Suprapubic skin (tissue), 4 donors: ENCODE measurements at regions not wholly inside any gene's neighbourhood (a gene's known extent, or its start where the extent isn't known, plus 50 kb on each side); places are given as distances from the start of the nearest gene placed in this dataset.

Source experiments
- EP300 ChIP-seq: sonication (generic); formaldehyde crosslinking; IDR thresholded peaks from one replicate; pipeline ENCODE4 v1.6.1; 2017; ENCODE audit warnings: antibody characterized with exemption
- POLR2A ChIP-seq, 2 donors: fragments of 450-650 bp; IDR thresholded peaks; one replicate each; pipeline ENCODE4 v1.6.1; 2017; ENCODE audit warnings: antibody characterized with exemption in 2 of 2, mild to moderate bottlenecking in 2 of 2, moderate library complexity in 2 of 2
- POLR2AphosphoS5 ChIP-seq, 3 donors: sonication (generic); formaldehyde crosslinking; IDR thresholded peaks; one replicate each; pipeline ENCODE4 v1.6.1; 2017; ENCODE audit warnings: antibody characterized with exemption in 3 of 3
- TF ChIP-seq, protein P1 (sequence below), 2 donors: fragments of 200-600 bp in 1 of 2; fragments of 450-650 bp in 1 of 2; sonication (generic) in 1 of 2; IDR thresholded peaks; one replicate each; pipeline ENCODE4 v1.5.1; 2016 to 2019; ENCODE audit warnings: antibody characterized with exemption in 2 of 2, mild to moderate bottlenecking in 1 of 2, moderate library complexity in 1 of 2

DNA sequence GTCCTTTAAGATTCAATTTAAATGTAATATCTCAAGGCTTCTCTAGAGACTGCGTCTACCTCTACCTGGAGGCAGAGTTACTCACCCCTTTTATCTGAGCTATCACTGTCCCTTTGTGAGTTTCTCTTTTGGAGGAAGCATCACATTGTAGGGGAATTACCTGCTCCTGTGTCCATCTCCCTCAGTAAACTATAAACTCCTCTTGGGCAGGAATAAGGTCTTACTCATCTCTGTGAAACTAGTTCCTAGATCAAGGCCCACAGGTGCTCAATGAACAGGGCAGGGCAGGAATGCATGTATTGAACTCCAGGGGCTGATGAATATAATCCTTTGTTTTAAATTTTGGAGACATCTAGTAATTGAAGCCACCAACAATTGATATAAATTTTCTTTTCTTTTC is 139.8 kb upstream of the ERCC6L2 start:
- TF ChIP-seq, protein P1, sequence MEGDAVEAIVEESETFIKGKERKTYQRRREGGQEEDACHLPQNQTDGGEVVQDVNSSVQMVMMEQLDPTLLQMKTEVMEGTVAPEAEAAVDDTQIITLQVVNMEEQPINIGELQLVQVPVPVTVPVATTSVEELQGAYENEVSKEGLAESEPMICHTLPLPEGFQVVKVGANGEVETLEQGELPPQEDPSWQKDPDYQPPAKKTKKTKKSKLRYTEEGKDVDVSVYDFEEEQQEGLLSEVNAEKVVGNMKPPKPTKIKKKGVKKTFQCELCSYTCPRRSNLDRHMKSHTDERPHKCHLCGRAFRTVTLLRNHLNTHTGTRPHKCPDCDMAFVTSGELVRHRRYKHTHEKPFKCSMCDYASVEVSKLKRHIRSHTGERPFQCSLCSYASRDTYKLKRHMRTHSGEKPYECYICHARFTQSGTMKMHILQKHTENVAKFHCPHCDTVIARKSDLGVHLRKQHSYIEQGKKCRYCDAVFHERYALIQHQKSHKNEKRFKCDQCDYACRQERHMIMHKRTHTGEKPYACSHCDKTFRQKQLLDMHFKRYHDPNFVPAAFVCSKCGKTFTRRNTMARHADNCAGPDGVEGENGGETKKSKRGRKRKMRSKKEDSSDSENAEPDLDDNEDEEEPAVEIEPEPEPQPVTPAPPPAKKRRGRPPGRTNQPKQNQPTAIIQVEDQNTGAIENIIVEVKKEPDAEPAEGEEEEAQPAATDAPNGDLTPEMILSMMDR (IDR thresholded peaks at IDR 0.05), result no peak
- TF ChIP-seq POLR2A (IDR thresholded peaks at IDR 0.05) (no peak), EP300 (no peak), POLR2AphosphoS5 (IDR thresholded peaks at IDR 0.05) (no peak)
